ENCODE measurements at regions not wholly inside any gene's neighbourhood (a gene's known extent, or its start where the extent isn't known, plus 50 kb on each side); places are given as distances from the start of the nearest gene placed in this dataset.

GRCh38 chr5:126236994-126237393, 186.2 kb upstream of the GRAMD2B start:
- intact Hi-C loops (cut with micrococcal nuclease; ENCODE audit: unreplicated experiment) = no loop called here
- in situ Hi-C loops (cut with HindIII; ENCODE audit: extremely low pct_ligation_motif_present, low pct_unique_long_range_greater_than_20kb) = no loop called here
- no peaks in the 10 kb centered on the region; a peak in 1 of 5 replicates for H3K27me3 ChIP-seq (ENCODE audit: control insufficient read depth in 1 of 2, insufficient read depth in 2 of 2, low read length in 2 of 2)
- POLR2A ChIA-PET = no interaction called here
- no peaks in the 10 kb centered on the region for H3K36me3 ChIP-seq (replicated peaks in 1 of 2; ENCODE audit: control insufficient read depth in 1 of 2, insufficient read depth in 2 of 2, low read length in 2 of 2)
- DNase-seq (ENCODE audit: low spot score) = no peak
- no peaks in the 10 kb centered on the region for H3K79me2 ChIP-seq (ENCODE audit: insufficient read depth, low read length)
- H3K4me2 ChIP-seq (ENCODE audit: low read depth, low read length) = no peak overlapping the region
- WGBS (ENCODE audit: low lambda C conversion rate) = 22% methylated on average over 2 of the region's 2 CpGs
- H3K4me1 ChIP-seq (ENCODE audit: insufficient read depth, low read length) = no peaks in the 10 kb centered on the region
- H3K9me3 ChIP-seq (ENCODE audit: low read length) = no peaks in the 10 kb centered on the region
- no peak overlapping the region for H2AFZ ChIP-seq (ENCODE audit: low read length)
- FAIRE-seq = no peak
- no peak for ATAC-seq
- no peak overlapping the region for H3K4me3 ChIP-seq (replicated peaks in 1 of 3; ENCODE audit: insufficient read depth in 1 of 3, low read depth in 2 of 3, low read length in 3 of 3)
- no peak overlapping the region for H3K27ac ChIP-seq (ENCODE audit: extremely low read length, insufficient read depth, low read length)
- no TSS peak for BruUV-seq (replicated peaks)
- H4K20me1 ChIP-seq (ENCODE audit: insufficient read depth, low read length) = no peaks in the 10 kb centered on the region
- CTCF ChIA-PET (ENCODE audit: low intra/inter-chr PET ratio, low total read pairs) = no interaction called here
- H3K9ac ChIP-seq (ENCODE audit: insufficient read depth, low read depth, low read length) = no peak overlapping the region
- no peak for TF ChIP-seq MAZ (IDR thresholded peaks at IDR 0.05; ENCODE audit: borderline replicate concordance, low read depth, low read length)
- no peak for TF ChIP-seq MAZ (CRISPR knock-in tag; IDR thresholded peaks at IDR 0.05; ENCODE audit: low read depth)
- no peak for TF ChIP-seq ZNF839 (CRISPR knock-in tag; IDR thresholded peaks at IDR 0.05; ENCODE audit: borderline replicate concordance)
- TF ChIP-seq ZNF264 (CRISPR knock-in tag; IDR thresholded peaks at IDR 0.05) = no peak
- no peak for TF ChIP-seq ZIK1 (CRISPR knock-in tag; IDR thresholded peaks at IDR 0.05; ENCODE audit: borderline replicate concordance, low read depth)
- no peak for TF ChIP-seq ZZZ3 (CRISPR knock-in tag; IDR thresholded peaks at IDR 0.05; ENCODE audit: borderline replicate concordance)
- TF ChIP-seq ZNF143 (CRISPR knock-in tag; IDR thresholded peaks at IDR 0.05) = no peak
- no peak for TF ChIP-seq IRX3 (CRISPR knock-in tag; IDR thresholded peaks at IDR 0.05; ENCODE audit: borderline replicate concordance, low read depth)
- TF ChIP-seq ZBTB1 (CRISPR knock-in tag; IDR thresholded peaks at IDR 0.05; ENCODE audit: borderline replicate concordance) = no peak
- no peak for TF ChIP-seq ZBTB25 (CRISPR knock-in tag; IDR thresholded peaks at IDR 0.05)
- no peak for TF ChIP-seq AGO2 (optimal IDR thresholded peaks at IDR 0.05; ENCODE audit: low read depth, low read length)
- no peak for TF ChIP-seq RARG (CRISPR knock-in tag; IDR thresholded peaks at IDR 0.05; ENCODE audit: low read depth)
- TF ChIP-seq ZNF776 (CRISPR knock-in tag; IDR thresholded peaks at IDR 0.05) = no peak
- TF ChIP-seq POLR2AphosphoS5 (IDR thresholded peaks at IDR 0.05; ENCODE audit: low read depth, low read length) = no peak
- no peak for TF ChIP-seq ZSCAN25 (CRISPR knock-in tag; IDR thresholded peaks at IDR 0.05)
- TF ChIP-seq ATF2 (CRISPR knock-in tag; IDR thresholded peaks at IDR 0.05) = no peak
- no peak for TF ChIP-seq NONO (IDR thresholded peaks at IDR 0.05)
- no peak for TF ChIP-seq NONO (CRISPR knock-in tag; conservative IDR thresholded peaks at IDR 0.05)
- no peak for TF ChIP-seq ZSCAN21 (CRISPR knock-in tag; IDR thresholded peaks at IDR 0.05; ENCODE audit: borderline replicate concordance)
- no peak for TF ChIP-seq ARNT (IDR thresholded peaks at IDR 0.05)
- TF ChIP-seq ZFYVE20 (CRISPR knock-in tag; IDR thresholded peaks at IDR 0.05; ENCODE audit: borderline replicate concordance, low read depth) = no peak
- TF ChIP-seq ZNF577 (CRISPR knock-in tag; IDR thresholded peaks at IDR 0.05; ENCODE audit: borderline replicate concordance, low read depth) = no peak

All from HepG2 (cell line).